ENCODE measurements at regions not wholly inside any gene's neighbourhood (a gene's known extent, or its start where the extent isn't known, plus 50 kb on each side); places are given as distances from the start of the nearest gene placed in this dataset.

DNA sequence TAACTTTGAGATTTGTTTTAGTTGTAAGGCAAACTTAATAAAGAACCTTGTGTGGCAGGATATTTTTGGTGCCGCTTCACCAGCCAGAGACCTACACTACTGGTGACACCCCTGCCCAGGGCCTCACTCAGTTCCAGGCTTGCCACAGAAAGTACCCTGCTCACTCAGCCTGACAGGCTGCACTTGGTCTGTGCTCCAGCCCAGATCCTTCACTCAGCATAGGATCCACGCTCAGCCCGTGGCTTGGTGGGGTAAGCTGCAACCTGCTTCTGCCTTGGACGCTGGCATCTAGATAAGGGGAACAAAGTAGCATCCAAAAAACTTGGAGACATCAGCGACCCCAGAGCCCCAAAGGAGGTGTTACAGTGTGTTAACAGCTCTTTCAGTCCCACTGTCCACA, 825.5 kb downstream of the EPHA3 start:
- Histone ChIP-seq H3K79me1 (ENCODE audit: low read depth, low read length) (no peaks in the 10 kb centered on the region), H3K79me2 (ENCODE audit: control insufficient read depth in 1 of 2, insufficient read depth in 2 of 2, low read length in 2 of 2) (no peaks in the 10 kb centered on the region), H3K9me3 (ENCODE audit: insufficient read depth in 2 of 2, low read depth in 1 of 2, low read length in 1 of 2) (no peaks in the 10 kb centered on the region), H4K8ac (ENCODE audit: extremely low read depth, insufficient read depth, low read length) (no peak overlapping the region), H4K5ac (ENCODE audit: insufficient read length, low read depth, low read length) (no peak overlapping the region), H3K36me3 (ENCODE audit: control insufficient read depth in 2 of 4, insufficient read depth in 4 of 4, low read length in 3 of 4) (peaks cover 0 to 5% (median 0%) of the 10 kb centered on the region in 4 experiments; a peak in 1 of 8 replicates), H2BK120ac (replicated peaks; ENCODE audit: low read depth, low read length) (no peak overlapping the region), H3K14ac (ENCODE audit: insufficient read length) (no peak overlapping the region), H2BK15ac (ENCODE audit: low read length) (no peak overlapping the region), H3K4ac (replicated peaks; ENCODE audit: insufficient read length, low read depth, low read length) (no peak overlapping the region), H3K27ac (ENCODE audit: low read depth, low read length) (no peak overlapping the region), H4K20me1 (replicated peaks in 1 of 2; ENCODE audit: control insufficient read depth in 1 of 2, insufficient read depth in 2 of 2, low read length in 2 of 2) (no peaks in the 10 kb centered on the region), H3K23me2 (ENCODE audit: low read depth, low read length) (no peaks in the 10 kb centered on the region), H3K56ac (replicated peaks; ENCODE audit: insufficient read length, low read depth, low read length) (no peak overlapping the region), H2BK20ac (ENCODE audit: low read length) (peak overlapping the region; percentile 41; the same call in 1 of the 2 replicates), H3K4me2 (ENCODE audit: insufficient read depth in 1 of 2, low read depth in 2 of 2, low read length in 2 of 2) (no peak overlapping the region), H3K4me1 (replicated peaks in 1 of 4; ENCODE audit: control insufficient read depth in 3 of 4, insufficient read depth in 4 of 4, low read length in 3 of 4) (peaks cover 0 to 9% (median 3%) of the 10 kb centered on the region in 4 experiments; a peak in 3 of 7 replicates), H4K91ac (replicated peaks; ENCODE audit: insufficient read length, low read length) (no peak overlapping the region), H3K9ac (replicated peaks in 1 of 4; ENCODE audit: extremely low read depth in 1 of 4, low read depth in 3 of 4, low read length in 3 of 4) (no peak overlapping the region), H3K18ac (ENCODE audit: extremely low read depth, low read length) (no peak overlapping the region), H2BK5ac (ENCODE audit: low read depth, low read length) (no peak overlapping the region), H2AK5ac (ENCODE audit: low read depth, low read length) (peak overlapping the region; percentile 49; the same call in 1 of the 2 replicates), H2BK12ac (ENCODE audit: low read depth, low read length) (0 out of 2 replicates have a peak overlapping the region, but pooled peaks have one; percentile 2), H3K27me3 (replicated peaks in 1 of 4; ENCODE audit: control insufficient read depth in 3 of 4, extremely low read depth in 1 of 4, insufficient read depth in 3 of 4, low read length in 3 of 4) (peaks cover 0 to 4% (median 0%) of the 10 kb centered on the region in 4 experiments; a peak in 4 of 7 replicates), H3K4me3 (ENCODE audit: extremely low read depth in 1 of 4, insufficient read depth in 2 of 4, low read depth in 3 of 4, low read length in 4 of 4) (no peak overlapping the region), H2AFZ (ENCODE audit: low read length) (no peak overlapping the region), H3K23ac (ENCODE audit: insufficient read length) (no peak overlapping the region)
- no peak for TF ChIP-seq ZNF274 (IDR thresholded peaks at IDR 0.05; ENCODE audit: borderline replicate concordance, extremely low read depth, low read length)
- no peak for TF ChIP-seq CTBP2 (IDR thresholded peaks at IDR 0.05; ENCODE audit: borderline replicate concordance, insufficient read depth, insufficient read length, low read length)
- TF ChIP-seq SP4 (IDR thresholded peaks at IDR 0.05; ENCODE audit: low read length) = no peak
- no peak for TF ChIP-seq EP300 (IDR thresholded peaks at IDR 0.05; ENCODE audit: borderline replicate concordance in 1 of 2, low read depth in 2 of 2, low read length in 2 of 2)
- TF ChIP-seq KDM4A (IDR thresholded peaks at IDR 0.05; ENCODE audit: low read depth, low read length, severe bottlenecking) = no peak
- TF ChIP-seq, protein P1, sequence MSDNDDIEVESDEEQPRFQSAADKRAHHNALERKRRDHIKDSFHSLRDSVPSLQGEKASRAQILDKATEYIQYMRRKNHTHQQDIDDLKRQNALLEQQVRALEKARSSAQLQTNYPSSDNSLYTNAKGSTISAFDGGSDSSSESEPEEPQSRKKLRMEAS (IDR thresholded peaks at IDR 0.05) = no peak
- no peak for TF ChIP-seq SIRT6 (IDR thresholded peaks at IDR 0.05; ENCODE audit: low read length)
- TF ChIP-seq, protein P2, sequence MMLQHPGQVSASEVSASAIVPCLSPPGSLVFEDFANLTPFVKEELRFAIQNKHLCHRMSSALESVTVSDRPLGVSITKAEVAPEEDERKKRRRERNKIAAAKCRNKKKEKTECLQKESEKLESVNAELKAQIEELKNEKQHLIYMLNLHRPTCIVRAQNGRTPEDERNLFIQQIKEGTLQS (IDR thresholded peaks at IDR 0.05; ENCODE audit: insufficient read depth, low read depth, low read length) = no peak
- TF ChIP-seq GABPA (IDR thresholded peaks at IDR 0.05; ENCODE audit: borderline replicate concordance, insufficient read depth, low read length) = no peak
- no peak for TF ChIP-seq JUND (IDR thresholded peaks at IDR 0.05; ENCODE audit: low read length)
- no peak for TF ChIP-seq KDM1A (IDR thresholded peaks at IDR 0.05; ENCODE audit: borderline replicate concordance, low read length)
- no peak for TF ChIP-seq CBX5 (IDR thresholded peaks at IDR 0.05; ENCODE audit: low read depth, low read length)
- no peak for TF ChIP-seq BCL11A (IDR thresholded peaks at IDR 0.05; ENCODE audit: low read depth in 2 of 2, low read length in 2 of 2)
- no peak for TF ChIP-seq EGR1 (IDR thresholded peaks at IDR 0.05; ENCODE audit: borderline replicate concordance, low read depth, low read length)
- CTCF ChIA-PET (ENCODE audit: partially characterized antibody) = no interaction called here
- POLR2A ChIA-PET (ENCODE audit: partially characterized antibody) = no interaction called here
- DNase-seq (ENCODE audit: low read depth in 1 of 2, low spot score in 2 of 2) (no peak), FAIRE-seq (no peak)
- WGBS, 2 experiments (ENCODE audit: extremely low coverage in 1 of 2, insufficient coverage in 1 of 2, insufficient read length in 1 of 2, insufficient replicate concordance in 2 of 2, low coverage in 1 of 2, low lambda C conversion rate in 2 of 2, missing lambda C conversion rate in 1 of 2) = 92% methylated on average over 5 of the region's 5 CpGs; no CpG with 5 or more reads in 1 of the 2 experiments

Data from H1 (cell line).